ENCODE measurements at regions not wholly inside any gene's neighbourhood (a gene's known extent, or its start where the extent isn't known, plus 50 kb on each side); places are given as distances from the start of the nearest gene placed in this dataset.

- no peak for TF ChIP-seq TAF1 (IDR thresholded peaks at IDR 0.05; ENCODE audit: low read depth)
- no peak for TF ChIP-seq CTCF (IDR thresholded peaks at IDR 0.05; ENCODE audit: poor library complexity, severe bottlenecking)
- TF ChIP-seq EZH2 (IDR thresholded peaks at IDR 0.05; ENCODE audit: borderline replicate concordance, insufficient read depth, low read length, poor library complexity, severe bottlenecking), result no peak
Observed at GRCh38 chr12:74166096-74166495, 371.5 kb upstream of the ATXN7L3B start.

All from neural cell (in vitro differentiated cells).